ENCODE measurements at regions not wholly inside any gene's neighbourhood (a gene's known extent, or its start where the extent isn't known, plus 50 kb on each side); places are given as distances from the start of the nearest gene placed in this dataset.

- H3K9me3 ChIP-seq, result no peaks in the 10 kb centered on the region
- no peak for DNase-seq (ENCODE audit: low spot score)
- TF ChIP-seq POLR2A (IDR thresholded peaks at IDR 0.05), result no peak
- TF ChIP-seq POLR2AphosphoS5 (IDR thresholded peaks at IDR 0.05), result no peak
- no peak for TF ChIP-seq CTCF (IDR thresholded peaks at IDR 0.05)
- H3K4me3 ChIP-seq, result no peak overlapping the region
- intact Hi-C loops (cut with DNase I), result no loop called here
- WGBS, result 100% methylated on average over 2 of the region's 2 CpGs
- H3K27ac ChIP-seq, result no peak overlapping the region
- no peaks in the 10 kb centered on the region for H3K36me3 ChIP-seq
- H3K4me1 ChIP-seq (replicated peaks), result no peaks in the 10 kb centered on the region
- H3K27me3 ChIP-seq (replicated peaks; ENCODE audit: insufficient read depth), result no peaks in the 10 kb centered on the region
Observed at GRCh38 chr5:159602434-159602833, 272.1 kb upstream of the IL12B start.

- Histone ChIP-seq H3K36me3 (no peaks in the 10 kb centered on the region), H3K4me3 (no peak overlapping the region), H3K27me3 (replicated peaks; ENCODE audit: insufficient read depth) (no peaks in the 10 kb centered on the region), H3K4me1 (replicated peaks) (no peaks in the 10 kb centered on the region), H3K27ac (no peak overlapping the region), H3K9me3 (no peaks in the 10 kb centered on the region)
- intact Hi-C loops (cut with DNase I), result no loop called here
- WGBS, result 54% methylated on average over 3 of the region's 3 CpGs
- no peak for DNase-seq (ENCODE audit: low spot score)
- TF ChIP-seq CTCF (IDR thresholded peaks at IDR 0.05) (no peak), POLR2A (IDR thresholded peaks at IDR 0.05) (no peak), POLR2AphosphoS5 (IDR thresholded peaks at IDR 0.05) (no peak)
Observed at GRCh38 chr5:159605585-159605984, 275.3 kb upstream of the IL12B start.

- intact Hi-C loops (cut with DNase I), result no loop called here
- Histone ChIP-seq H3K4me3 (no peak overlapping the region), H3K9me3 (no peaks in the 10 kb centered on the region), H3K36me3 (no peaks in the 10 kb centered on the region), H3K27me3 (replicated peaks; ENCODE audit: insufficient read depth) (no peaks in the 10 kb centered on the region), H3K27ac (no peak overlapping the region), H3K4me1 (replicated peaks) (no peaks in the 10 kb centered on the region)
- 95% methylated on average over 4 of the region's 4 CpGs for WGBS
- no peak for TF ChIP-seq CTCF (IDR thresholded peaks at IDR 0.05)
- no peak for TF ChIP-seq POLR2A (IDR thresholded peaks at IDR 0.05)
- TF ChIP-seq POLR2AphosphoS5 (IDR thresholded peaks at IDR 0.05), result no peak
- DNase-seq (ENCODE audit: low spot score), result no peak
Observed at GRCh38 chr5:159609359-159609758, 279.1 kb upstream of the IL12B start.

- H3K36me3 ChIP-seq, result no peaks in the 10 kb centered on the region
- H3K4me3 ChIP-seq, result no peak overlapping the region
- intact Hi-C loops (cut with DNase I), result no loop called here
- no peak for DNase-seq (ENCODE audit: low spot score)
- no peaks in the 10 kb centered on the region for H3K9me3 ChIP-seq
- WGBS, result 93% methylated on average over 2 of the region's 2 CpGs
- no peaks in the 10 kb centered on the region for H3K4me1 ChIP-seq (replicated peaks)
- TF ChIP-seq CTCF (IDR thresholded peaks at IDR 0.05), result no peak
- no peak for TF ChIP-seq POLR2AphosphoS5 (IDR thresholded peaks at IDR 0.05)
- no peak for TF ChIP-seq POLR2A (IDR thresholded peaks at IDR 0.05)
- no peak overlapping the region for H3K27ac ChIP-seq
- no peaks in the 10 kb centered on the region for H3K27me3 ChIP-seq (replicated peaks; ENCODE audit: insufficient read depth)
Observed at GRCh38 chr5:159610966-159611579, 280.8 kb upstream of the IL12B start.

GRCh38 chr5:159616952-159617351 is 286.7 kb upstream of the IL12B start:
- TF ChIP-seq CTCF (IDR thresholded peaks at IDR 0.05), result no peak
- no peak for TF ChIP-seq POLR2A (IDR thresholded peaks at IDR 0.05)
- TF ChIP-seq POLR2AphosphoS5 (IDR thresholded peaks at IDR 0.05), result no peak
- no peak for DNase-seq (ENCODE audit: low spot score)
- H3K9me3 ChIP-seq, result no peaks in the 10 kb centered on the region
- no peaks in the 10 kb centered on the region for H3K4me1 ChIP-seq (replicated peaks)
- H3K36me3 ChIP-seq, result no peaks in the 10 kb centered on the region
- intact Hi-C loops (cut with DNase I), result no loop called here
- WGBS, result 39% methylated on average over 2 of the region's 2 CpGs
- no peaks in the 10 kb centered on the region for H3K27me3 ChIP-seq (replicated peaks; ENCODE audit: insufficient read depth)
- no peak overlapping the region for H3K4me3 ChIP-seq
- H3K27ac ChIP-seq, result no peak overlapping the region
